COLO829 (cell line): ENCODE measurements at regions not wholly inside any gene's neighbourhood (a gene's known extent, or its start where the extent isn't known, plus 50 kb on each side); places are given as distances from the start of the nearest gene placed in this dataset.
"Not testable (repeated sequence)": the region's sequence is repeated elsewhere in the genome, so short reads cannot be mapped to it uniquely, and the experiment has no call there.

ENCODE experiments used
- DNase-seq: peaks from one replicate; pipeline ENCODE4 v3.0.0; 2012; ENCODE audit warnings: low spot score

DNA sequence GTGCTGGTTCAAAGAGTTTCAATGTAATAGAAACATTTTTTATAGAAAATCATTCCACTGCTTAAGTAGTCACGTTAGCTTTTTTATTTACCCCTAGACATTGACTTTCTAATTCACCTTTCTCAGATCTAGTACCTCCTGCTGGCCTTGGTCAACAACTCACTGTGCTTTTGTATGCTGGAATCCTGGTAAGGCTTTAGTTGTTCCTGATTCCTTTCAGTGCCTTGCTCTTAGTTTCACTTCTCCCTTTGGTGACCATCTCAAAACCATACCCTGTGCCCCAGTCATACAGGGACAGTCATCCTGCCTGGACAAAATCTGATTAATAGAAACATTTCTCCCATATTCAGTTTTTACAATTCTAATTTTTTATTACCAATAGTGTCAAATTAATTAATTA is 130.2 kb downstream of the GPR37 start:
- no peak for DNase-seq

DNA sequence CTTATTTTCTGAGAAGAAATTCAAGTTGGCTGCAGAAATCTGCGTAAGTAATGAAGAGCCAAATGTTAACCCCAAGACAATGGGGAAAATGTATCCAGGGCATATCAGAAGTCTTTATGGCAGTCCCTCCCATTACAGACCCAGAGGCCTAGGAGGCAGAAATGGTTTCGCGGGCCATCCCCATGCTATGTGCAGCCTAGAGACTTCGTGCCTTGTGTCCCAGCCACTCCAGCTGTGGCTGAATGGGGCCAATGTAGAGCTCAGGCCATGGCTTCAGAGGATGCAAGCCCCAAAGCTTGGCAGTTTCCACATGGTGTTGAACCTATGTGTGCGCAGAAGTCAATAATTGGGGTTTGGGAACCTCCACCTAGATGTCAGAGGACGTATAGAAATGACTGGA is 131.9 kb downstream of the GPR37 start:
- no peak for DNase-seq

DNA sequence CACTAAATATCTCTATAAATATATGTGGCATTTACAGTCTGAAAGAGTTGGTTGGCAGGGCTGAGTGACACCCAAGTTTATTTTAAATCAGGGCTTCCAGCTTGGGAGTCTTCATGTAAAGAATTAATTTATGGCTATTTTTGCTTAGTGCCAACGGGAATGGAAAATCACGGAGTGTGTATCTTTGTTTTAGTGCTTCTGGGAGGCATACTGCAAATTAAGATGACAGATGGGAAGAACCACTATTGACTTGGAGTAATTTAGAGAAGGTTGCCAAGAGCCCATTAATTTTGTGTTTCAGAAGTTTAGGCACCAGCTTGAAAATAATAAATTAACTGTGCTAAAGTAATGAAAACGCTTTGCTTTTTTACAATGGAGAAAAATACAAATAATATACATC is 135.2 kb downstream of the GPR37 start:
- DNase-seq = no peak

DNA sequence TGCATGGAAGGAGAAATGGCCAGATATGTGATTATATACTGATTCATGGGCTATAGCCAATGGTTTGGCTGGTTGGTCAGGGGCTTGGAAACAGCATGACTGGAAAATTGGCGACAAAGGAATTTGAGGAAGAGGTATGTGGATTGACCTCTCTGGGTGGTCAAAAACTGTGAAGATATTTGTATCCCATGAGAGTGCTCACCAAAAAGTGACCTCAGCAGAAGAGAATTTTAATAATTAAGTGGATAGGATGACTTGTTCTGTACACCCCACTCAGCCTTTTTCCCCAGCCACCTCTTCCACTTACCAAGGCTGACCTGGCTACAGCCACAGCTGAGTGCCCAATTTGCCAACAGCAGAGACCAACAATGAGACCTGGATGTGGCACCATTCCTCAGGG is 146.7 kb downstream of the GPR37 start:
- no peak for DNase-seq

DNA sequence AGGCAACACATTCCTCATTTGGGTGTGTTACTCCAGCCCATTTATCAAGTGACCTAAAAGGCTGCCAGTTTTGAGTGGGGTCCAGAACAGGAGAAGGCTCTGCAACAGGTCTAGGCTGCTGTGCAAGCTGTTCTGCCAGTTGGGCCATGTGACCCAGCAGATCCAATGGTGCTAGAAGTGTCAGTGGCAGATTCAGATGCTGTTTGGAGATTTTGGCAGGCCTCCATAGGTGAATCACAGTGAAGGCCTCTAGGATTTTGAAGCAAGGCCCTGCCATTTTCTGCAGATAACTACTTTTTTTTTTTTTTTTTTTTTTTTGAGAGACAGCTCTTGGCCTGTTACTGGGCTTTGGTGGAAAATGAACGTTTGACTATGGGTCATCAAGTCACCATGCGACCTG is 147.5 kb downstream of the GPR37 start:
- DNase-seq = not testable (repeated sequence)

DNA sequence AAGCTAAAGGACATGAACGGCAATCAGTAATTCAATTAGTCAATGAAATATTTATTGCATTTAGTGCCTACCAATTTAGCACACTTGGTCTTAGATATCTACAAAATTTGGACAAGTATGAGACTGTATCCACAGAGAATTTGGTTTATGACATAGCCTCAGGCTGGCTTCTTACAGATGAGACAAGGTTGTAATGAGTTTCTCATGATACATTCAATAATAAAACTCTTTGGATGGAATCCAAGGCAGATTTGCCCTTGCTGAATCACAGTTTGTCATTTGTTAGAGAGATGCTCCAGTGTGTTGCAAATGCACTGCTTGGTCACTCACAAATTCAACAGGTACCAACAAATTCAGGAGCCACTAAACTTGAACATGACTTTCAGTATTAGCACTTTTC is 162.5 kb downstream of the GPR37 start:
- peak; percentile 40 for DNase-seq

DNA sequence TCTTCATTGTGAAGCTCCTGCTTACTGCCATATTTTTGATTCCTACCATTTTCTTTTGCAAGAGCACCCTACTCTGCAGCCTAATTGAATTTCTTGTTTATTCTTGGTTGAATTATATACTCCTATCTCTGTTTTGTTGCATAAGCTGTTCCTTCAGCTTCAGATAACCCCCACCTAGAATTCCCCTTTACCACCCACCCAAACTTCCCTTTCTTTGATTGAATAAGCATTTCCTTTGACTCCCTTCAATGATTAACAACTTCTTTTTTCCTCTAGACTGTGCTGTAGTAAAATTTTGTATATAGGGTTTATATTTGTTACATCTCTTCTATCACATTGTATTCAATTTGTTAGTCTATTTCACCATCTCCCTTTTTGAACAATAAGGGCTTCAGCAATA is 168.1 kb downstream of the GPR37 start:
- DNase-seq = no peak

DNA sequence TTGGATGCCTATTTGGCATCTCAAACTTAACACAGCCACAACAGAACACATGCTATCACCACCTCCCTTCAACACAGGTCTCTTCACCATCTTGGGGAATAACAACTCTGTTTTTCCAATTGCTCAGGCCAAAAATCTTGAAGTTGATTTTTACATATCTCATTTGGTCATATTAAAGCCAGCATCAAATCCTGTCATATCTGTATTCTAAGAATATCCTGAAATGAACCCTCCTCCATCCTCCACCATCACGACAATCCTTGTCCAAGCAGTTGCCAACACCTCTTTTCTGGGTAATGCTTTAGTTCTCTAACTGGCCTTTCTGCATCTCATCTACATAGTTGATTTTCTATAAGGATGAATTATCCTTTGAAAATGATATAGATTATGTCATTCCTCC is 168.7 kb downstream of the GPR37 start:
- no peak for DNase-seq

DNA sequence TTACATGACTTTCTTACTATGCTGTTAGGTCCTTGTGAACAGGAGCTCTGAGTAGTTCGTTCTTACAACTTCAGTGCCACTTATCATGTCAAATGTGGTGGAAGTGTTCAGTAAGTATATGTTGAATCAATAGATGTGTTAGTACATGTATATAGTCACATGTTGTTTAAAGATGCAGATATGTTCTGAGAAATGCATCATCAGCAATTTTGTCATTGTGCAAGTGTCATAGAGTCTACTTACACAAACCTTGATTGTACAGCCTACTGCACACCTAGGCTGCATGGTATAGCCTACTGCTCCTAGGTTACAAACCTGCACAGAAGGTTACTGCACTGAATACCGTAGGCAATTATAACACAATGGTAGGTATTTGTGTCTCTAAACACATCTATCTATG is 174.8 kb downstream of the GPR37 start:
- DNase-seq = no peak

DNA sequence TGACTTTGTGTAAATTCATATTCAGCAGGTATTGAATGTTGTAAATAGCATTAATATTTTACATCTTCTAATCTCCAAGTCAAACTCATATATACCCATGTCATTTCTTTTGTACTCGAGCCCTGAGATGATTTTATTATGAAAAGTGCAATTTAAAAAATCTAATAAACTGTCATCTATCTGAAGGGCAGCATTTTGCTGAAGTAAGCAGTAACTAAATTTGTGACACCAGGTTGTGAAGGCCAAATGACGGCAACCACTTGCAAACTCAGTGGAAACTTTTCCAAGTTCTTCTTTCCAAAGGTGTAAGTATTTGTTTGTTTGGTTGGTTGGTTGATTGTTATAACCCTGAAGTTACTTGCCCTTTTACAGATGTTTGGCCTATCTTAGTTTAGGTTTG is 188.3 kb downstream of the GPR37 start:
- no peak for DNase-seq

DNA sequence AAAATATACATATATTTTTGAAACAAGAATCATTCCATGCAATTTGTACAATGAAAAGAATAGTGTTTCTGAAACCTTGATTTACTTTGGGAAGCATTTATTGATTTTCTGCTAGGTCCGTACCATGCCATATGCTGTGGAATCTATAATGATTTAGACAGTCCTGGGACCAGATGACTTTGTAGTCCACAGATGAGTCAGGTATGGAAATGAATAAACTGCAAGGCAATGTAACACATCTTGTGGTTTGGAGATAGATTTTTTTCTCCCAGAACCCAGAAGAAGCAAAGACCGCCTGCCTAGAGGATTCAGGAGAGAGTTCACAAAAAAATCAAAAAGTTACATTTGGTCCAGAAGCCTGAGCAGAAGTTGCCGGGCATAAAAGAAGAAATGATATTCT is 190.4 kb downstream of the GPR37 start:
- DNase-seq = no peak

DNA sequence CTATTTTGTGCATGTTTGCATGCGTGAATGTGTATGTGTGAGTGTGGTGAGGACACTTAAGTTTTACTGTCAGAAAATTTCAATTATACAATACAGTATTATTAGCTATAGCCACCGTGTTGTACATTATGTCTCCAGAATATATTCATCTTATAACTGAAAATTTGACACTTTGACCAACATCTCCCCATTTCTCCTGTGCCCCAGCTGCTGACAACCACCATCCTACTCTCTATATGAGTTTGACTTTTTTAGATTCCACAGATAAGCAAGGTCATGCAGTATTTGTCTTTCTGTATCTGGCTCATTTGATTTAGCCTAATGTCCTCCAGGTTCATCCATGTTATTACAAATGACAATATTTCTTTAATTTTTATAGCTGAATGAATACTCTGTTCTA is 195.0 kb downstream of the GPR37 start:
- DNase-seq = no peak

DNA sequence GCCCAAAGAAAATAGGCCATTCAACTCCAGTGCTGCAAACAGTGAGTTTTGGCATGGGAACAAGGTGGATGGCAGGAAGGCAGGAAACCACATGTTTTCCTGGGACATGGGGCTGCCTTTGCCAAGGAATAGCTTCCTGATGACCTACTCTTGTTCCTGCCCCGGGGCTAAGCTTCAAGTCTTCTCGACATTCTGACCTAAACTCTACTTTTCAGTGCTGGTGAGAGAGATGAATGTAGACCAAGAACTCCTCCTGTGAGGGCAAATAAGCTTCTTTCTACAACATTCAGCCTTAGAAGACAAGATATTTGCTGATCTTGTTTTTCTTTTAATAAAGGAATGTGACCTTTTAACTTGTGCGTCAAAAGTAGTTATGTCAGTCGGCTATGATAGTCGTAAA is 199.0 kb downstream of the GPR37 start:
- peak; percentile 85 for DNase-seq

DNA sequence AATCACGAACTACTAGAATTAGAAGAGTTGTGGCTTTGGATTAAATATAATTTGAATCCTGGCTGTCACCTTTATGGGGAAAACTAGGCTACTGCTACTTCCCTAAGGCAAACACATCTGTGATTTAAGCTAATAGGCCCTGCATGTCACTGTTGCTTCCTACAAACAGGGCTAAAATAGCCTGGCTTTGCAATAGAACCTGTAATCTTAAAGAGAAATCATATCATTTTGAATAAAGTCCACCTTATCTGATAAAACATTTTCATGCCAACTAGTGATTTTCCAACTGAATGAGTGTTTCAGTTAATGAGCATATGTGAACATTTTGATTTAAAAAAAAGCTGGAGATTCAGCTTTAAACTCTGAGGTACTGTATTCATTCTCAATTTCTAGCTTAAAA is 208.0 kb downstream of the GPR37 start:
- DNase-seq = no peak

DNA sequence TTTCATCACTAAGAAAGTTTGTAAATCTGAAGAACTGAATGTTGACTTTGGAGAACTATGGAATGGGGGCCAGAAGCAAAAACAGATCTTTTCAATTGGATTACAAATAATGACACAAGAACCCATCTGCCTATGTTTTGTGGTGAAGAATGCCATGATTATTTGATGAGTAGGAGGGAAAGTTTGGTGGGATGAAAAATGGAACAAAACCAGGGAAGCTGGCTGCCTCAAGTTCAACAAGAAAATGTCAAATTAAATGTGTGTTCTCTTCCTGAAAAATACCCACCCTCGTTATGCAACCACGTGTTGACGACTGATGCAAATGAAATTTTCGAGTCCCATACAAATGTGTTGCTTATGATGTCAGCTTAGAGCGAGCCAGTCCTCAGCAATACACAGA is 208.5 kb downstream of the GPR37 start:
- DNase-seq = no peak

DNA sequence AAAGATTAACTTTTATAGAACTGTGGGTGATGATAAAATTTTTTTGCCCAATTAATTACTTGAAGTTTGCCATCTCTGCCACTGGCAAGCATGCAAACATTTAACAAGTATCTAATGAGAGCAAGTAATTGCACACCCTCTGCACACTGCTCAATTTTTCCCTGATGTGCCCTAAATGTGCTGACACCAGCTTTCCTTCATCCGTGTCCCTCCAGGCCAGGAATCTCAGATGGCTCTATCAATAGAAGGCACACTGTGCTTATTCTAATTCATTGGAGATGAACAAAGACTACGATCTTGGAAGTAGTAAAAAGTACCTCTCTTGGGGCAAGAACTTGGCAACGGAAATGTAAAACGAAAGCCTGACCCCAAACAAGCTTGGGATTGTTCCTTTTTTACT is 212.1 kb downstream of the GPR37 start:
- no peak for DNase-seq

DNA sequence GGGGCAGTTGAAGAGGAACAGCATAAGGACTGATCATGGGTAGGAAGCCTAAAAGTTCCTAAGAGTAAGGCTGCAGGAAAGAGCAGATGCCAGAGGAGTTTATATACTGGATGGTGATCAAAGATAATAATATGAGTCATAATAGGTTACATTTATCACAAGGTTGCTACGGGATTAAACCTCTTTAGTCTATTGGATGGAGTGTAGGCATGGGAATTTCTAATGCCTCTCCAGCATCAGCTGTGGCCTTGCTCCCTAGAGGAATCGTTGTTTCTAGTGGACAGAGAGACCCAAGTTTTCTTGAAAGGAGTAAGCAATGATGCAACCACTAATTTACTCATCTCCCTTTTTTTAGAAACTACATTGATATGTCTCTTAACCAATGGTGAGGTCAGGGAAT is 213.4 kb downstream of the GPR37 start:
- no peak for DNase-seq

DNA sequence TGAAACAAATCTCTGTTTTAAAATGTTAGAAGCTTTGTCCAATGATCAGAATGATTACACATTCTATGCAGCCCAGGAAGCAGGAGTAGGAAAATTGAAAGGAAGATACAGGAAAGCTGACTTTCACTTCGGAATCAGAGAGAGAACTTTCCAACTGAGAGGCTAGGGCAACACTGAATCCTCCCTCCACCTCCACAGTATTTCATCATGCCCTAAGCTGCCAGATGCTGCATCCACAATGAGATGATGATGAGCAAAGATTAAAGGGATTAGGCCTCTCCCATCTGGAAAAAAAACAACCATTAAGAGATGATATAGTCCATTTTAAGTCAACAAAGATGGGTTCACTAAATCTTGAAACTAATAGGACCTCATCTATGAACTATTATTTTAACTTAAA is 215.6 kb downstream of the GPR37 start:
- DNase-seq = no peak

DNA sequence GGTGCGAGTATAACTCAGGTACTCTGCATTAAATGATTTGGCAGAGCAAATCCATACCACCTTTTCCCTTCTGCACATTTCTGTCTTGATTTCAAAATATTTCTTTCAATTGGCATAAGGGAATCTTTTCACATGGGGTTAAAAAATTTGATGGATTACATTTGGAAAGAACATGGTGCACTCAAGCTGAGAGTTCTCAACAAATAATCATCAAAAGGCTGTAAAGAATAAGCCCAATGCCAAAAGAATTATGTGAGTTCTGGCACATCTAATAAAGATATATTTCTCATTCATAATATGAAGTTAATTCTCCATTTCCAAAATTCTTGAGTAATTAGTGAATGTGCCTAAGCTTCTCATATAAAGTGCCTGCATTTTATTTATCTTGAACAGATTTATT is 223.1 kb downstream of the GPR37 start:
- no peak for DNase-seq

DNA sequence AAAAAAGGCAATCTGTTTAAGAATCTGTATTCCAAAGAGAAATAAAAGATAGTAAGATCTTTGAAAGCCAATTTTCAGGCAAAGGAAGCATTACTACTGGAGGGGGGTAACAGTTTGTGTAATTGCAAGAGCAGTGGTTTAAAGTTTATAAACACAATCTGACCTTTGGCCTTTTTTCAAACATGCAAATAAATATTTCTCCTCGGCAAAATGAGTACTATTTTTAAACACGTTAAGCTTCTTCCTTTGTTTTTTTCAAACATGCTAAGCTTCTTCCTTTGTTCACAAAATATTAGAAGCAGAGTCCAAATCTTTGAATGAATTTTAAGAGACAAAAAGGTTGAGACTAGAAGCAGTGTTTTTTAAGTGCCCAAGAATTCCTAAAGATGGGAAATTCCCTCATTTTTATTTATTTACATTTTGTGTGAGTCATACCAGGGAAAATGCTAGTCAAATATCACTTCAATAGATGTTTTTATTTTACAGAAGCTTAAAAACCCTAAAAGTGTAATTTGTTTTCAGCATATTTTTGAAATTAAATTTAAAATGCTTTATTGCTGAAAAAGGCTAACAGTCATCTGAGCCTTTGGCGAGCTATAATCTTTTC is 229.3 kb downstream of the GPR37 start:
- peak; percentile 53 for DNase-seq

DNA sequence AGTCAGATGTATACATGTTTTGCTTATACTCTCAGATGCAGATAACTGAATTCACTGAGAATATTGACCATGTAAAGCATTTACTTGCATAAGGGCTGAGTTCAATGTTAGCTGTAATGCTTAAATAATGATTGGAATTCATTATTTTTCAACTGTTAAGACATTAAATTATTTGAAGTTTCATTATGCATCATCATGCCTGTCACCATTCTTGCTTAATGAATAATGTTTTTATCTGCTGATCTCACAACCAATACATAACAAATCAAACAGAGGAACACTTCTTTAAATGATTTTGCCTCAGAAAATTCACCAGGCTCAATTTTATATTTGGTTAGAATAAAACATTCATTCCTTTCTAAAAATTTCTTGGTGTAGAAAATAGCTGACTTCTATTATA is 233.4 kb downstream of the GPR37 start:
- DNase-seq = no peak

DNA sequence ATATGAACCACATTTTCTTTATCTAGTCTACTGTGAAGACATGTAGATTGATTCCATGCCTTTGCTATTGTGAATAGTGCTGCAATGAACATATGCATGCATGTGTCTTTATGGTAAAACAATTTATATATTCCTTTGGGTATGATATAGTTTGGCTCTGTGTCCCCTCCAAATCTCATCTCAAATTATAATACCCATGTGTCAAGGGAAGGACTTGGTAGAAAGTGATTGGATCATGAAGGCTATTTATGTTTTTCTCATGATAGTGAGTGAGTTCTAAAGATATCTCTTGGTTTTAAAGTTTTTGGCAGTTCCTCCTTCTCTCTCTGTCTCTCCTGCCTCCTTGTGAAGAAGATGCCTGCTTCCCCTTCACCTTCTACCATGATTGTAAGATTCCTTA is 248.7 kb downstream of the GPR37 start:
- no peak for DNase-seq

DNA sequence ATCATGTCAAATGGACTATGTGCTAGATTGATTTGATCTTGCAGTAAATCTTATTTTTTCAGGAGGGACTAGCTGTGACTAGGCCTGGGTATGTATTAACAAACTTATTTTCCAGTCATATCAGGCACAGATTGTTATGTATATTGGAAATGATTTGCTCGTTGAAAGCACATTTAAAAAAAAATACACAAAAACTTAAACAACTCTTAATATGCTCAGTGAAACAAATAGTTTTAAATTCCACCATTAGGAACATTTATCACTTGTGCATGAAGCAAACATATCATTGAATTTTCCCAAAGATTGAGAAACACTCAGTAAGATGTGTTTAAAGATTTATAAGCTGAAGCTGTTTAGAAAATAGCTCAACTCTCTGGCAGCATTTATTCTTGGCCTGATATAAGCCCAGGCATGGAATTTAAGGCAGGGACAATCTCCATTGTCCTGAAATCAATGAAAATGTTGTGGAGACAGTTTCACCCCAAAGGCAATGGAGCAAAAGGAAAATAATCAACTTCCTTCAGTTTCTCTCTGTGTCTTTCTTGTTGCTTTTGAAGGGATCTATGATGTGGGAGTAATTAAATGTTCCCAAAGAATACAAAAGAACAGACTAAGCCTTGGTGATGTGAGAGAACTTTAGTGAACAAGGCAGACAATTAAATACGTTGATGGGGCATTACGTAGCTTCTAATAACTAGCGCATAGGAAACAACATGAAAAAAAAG is 250.3 kb downstream of the GPR37 start:
- no peak for DNase-seq

DNA sequence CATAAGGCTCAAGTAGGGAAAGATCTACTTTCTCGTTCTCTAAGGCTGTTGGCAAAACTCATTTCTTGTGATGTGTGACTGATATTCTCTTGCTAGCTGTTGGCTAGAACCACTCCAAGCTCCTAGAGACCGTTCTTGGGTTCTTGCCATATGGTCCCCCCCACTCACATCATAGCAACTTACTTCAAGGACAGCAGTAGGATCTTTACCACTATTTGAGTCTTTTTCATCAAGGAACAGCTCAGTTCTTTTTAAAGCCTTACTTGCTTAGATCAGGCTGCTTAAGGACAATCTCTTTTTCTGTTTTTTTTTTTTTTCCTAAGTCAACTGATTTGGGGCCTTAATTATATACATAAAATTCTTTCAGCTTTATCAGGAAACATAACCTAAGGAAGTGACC is 251.1 kb downstream of the GPR37 start:
- DNase-seq = no peak
